Uterus (tissue), 3 donors: ENCODE measurements at regions not wholly inside any gene's neighbourhood (a gene's known extent, or its start where the extent isn't known, plus 50 kb on each side); places are given as distances from the start of the nearest gene placed in this dataset.

Experiments
- DNase-seq, 2 donors: peaks; one replicate each; pipeline ENCODE4 v3.0.0-alpha.2; 2019 to 2020
- H3K27ac ChIP-seq, 2 donors: fragments of 200-600 bp; sonication (generic); 1 replicate in 1 of 2; 2 replicates in 1 of 2; pipeline ENCODE4 v1.5.1; 2016 to 2018
- H3K27me3 ChIP-seq, 2 donors: fragments of 200-600 bp; sonication (generic); one replicate each; pipeline ENCODE4 v1.5.1; 2018 to 2019; ENCODE audit warnings: control low read depth in 1 of 2
- H3K36me3 ChIP-seq, 2 donors: fragments of 200-600 bp; sonication (generic); one replicate each; pipeline ENCODE4 v1.5.1; 2019; ENCODE audit warnings: control low read depth in 1 of 2
- H3K4me1 ChIP-seq, 2 donors: fragments of 200-600 bp; sonication (generic); one replicate each; pipeline ENCODE4 v1.5.1; 2018 to 2019; ENCODE audit warnings: control low read depth in 1 of 2
- H3K4me3 ChIP-seq, 2 donors: fragments of 200-600 bp; sonication (generic); 1 replicate in 1 of 2; 2 replicates in 1 of 2; pipeline ENCODE4 v1.5.1; 2018 to 2019; ENCODE audit warnings: mild to moderate bottlenecking in 1 of 2
- H3K9me3 ChIP-seq, 2 donors: fragments of 200-600 bp; sonication (generic); one replicate each; pipeline ENCODE4 v1.5.1; 2019; ENCODE audit warnings: control low read depth in 1 of 2
- CTCF ChIP-seq, 4 experiments: fragments of 200-600 bp in 2 of 4; fragments of 450-650 bp in 2 of 4; sonication (generic) in 2 of 4; IDR thresholded peaks; one replicate each; pipeline ENCODE4 v1.5.1; 2016 to 2019; ENCODE audit warnings: antibody characterized with exemption in 4 of 4, mild to moderate bottlenecking in 2 of 4, moderate library complexity in 1 of 4
- POLR2A ChIP-seq, 2 donors: fragments of 450-650 bp; IDR thresholded peaks; one replicate each; pipeline ENCODE4 v1.6.1; 2016; ENCODE audit warnings: antibody characterized with exemption in 2 of 2, mild to moderate bottlenecking in 1 of 2, moderate library complexity in 1 of 2
- intact Hi-C: fragments of 100-400 bp; cut with DNase I; formaldehyde crosslinking; loops from one replicate; pipeline ENCODE4 v1.15.1; 2023; ENCODE audit warnings: low total_unique reads
- donor health status: DM: yes; HTN: yes; CAD: no.

DNA sequence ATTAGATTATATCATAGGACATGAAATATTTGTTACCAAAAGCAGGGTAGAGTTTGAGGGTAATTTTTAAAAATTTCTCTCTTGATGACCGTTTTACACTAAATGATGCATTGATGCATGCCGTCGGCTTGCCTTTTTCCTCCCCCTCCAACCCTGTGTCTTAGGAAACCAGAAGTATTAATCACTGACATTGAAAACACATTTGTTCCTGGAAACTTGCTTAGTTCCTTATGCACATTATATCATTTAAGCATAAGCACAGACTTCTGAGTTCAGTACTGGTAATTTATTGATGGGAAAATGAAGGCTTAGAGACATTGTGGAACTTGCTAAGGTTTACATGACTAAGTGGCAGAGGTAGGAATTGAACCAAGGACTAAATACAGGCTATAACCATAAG lies 206.3 kb upstream of the SPHKAP start:
- intact Hi-C loops = no loop called here
- H3K27me3 ChIP-seq = no peaks in the 10 kb centered on the region
- H3K9me3 ChIP-seq = no peaks in the 10 kb centered on the region
- no peak overlapping the region for H3K27ac ChIP-seq
- H3K4me3 ChIP-seq = no peak overlapping the region
- no peak for TF ChIP-seq CTCF (IDR thresholded peaks at IDR 0.05)
- no peak for TF ChIP-seq POLR2A (IDR thresholded peaks at IDR 0.05)
- no peaks in the 10 kb centered on the region for H3K4me1 ChIP-seq
- no peaks in the 10 kb centered on the region for H3K36me3 ChIP-seq
- no peak for DNase-seq

DNA sequence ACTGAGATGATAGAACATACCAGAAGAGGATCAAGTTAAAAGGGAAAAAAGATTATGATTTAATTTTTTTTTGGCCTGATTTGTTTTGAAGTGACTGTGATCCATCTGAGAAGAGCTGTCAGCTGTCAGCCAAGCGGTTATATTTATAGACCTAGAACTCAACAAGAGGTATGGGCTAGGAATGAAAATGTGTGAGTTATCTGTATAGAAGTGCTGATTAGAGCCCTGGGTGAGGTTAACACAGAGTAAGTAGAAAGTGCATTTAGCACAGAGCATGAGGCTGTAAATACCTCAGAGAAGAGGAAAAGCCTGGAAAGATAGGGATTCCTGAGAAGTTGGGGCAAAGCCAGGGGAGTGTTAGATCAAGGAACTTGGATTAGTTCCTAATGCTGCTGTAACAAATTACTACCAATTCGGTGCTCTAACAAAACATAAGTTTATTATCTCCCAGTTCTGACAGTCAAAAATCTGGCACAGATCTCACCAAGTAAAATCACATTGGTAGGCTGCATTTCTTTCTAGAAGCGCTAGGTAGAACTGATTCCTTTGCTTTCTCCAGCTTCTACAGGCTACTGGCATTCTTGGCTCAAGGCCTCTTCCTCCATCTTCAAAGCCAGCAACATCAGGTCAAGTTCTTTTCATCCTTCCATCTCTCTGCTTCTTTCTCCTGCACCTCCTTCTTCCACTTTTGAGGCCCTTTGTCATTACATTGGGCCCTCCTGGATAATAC lies 197.4 kb upstream of the SPHKAP start:
- intact Hi-C loops = no loop called here
- no peak overlapping the region for H3K27ac ChIP-seq
- no peak for DNase-seq

GRCh38 chr2:228378233-228378632 lies 196.7 kb upstream of the SPHKAP start:
- Histone ChIP-seq H3K4me1 (no peaks in the 10 kb centered on the region), H3K9me3 (no peaks in the 10 kb centered on the region), H3K36me3 (no peaks in the 10 kb centered on the region), H3K27ac (no peak overlapping the region), H3K4me3 (no peak overlapping the region), H3K27me3 (no peaks in the 10 kb centered on the region)
- no peak for DNase-seq
- intact Hi-C loops = no loop called here
- no peak for TF ChIP-seq CTCF (IDR thresholded peaks at IDR 0.05)
- no peak for TF ChIP-seq POLR2A (IDR thresholded peaks at IDR 0.05)

More for the DNA sequence above, 197.4 kb upstream of the SPHKAP start:
- no peaks in the 10 kb centered on the region for H3K27me3 ChIP-seq
- H3K36me3 ChIP-seq = no peaks in the 10 kb centered on the region
- TF ChIP-seq POLR2A (IDR thresholded peaks at IDR 0.05) (no peak), CTCF (IDR thresholded peaks at IDR 0.05) (no peak)
- H3K4me3 ChIP-seq = no peak overlapping the region
- no peaks in the 10 kb centered on the region for H3K9me3 ChIP-seq
- H3K4me1 ChIP-seq = no peaks in the 10 kb centered on the region

DNA sequence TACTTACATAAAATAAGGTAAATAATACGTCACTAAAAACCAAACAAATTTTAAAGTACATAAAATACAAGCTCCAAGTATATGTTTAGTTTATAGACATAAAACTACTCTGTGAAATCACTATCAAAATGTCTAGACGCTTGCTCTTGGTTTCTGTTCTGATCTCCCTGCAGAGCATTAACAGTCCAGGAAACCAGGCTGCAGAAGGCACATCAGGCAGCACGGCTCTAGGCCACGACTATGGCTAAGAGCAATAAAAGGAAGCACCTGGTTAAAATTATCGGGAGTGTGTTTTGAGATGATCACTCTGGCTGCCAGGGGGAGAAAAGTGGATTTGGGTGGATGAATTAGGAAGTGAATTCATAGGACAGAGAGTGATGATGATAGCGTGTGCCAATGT lies 196.0 kb upstream of the SPHKAP start:
- Histone ChIP-seq H3K4me1 (no peaks in the 10 kb centered on the region), H3K36me3 (no peaks in the 10 kb centered on the region), H3K9me3 (no peaks in the 10 kb centered on the region), H3K4me3 (no peak overlapping the region), H3K27ac (no peak overlapping the region), H3K27me3 (no peaks in the 10 kb centered on the region)
- no peak for DNase-seq
- TF ChIP-seq POLR2A (IDR thresholded peaks at IDR 0.05) (no peak), CTCF (IDR thresholded peaks at IDR 0.05) (no peak)
- intact Hi-C loops = no loop called here

- DNase-seq = no peak
- Histone ChIP-seq H3K4me1 (no peaks in the 10 kb centered on the region), H3K27me3 (no peaks in the 10 kb centered on the region), H3K9me3 (no peaks in the 10 kb centered on the region), H3K4me3 (no peak overlapping the region), H3K36me3 (no peaks in the 10 kb centered on the region), H3K27ac (no peak overlapping the region)
- TF ChIP-seq CTCF (IDR thresholded peaks at IDR 0.05) (no peak), POLR2A (IDR thresholded peaks at IDR 0.05) (no peak)
- intact Hi-C loops = no loop called here
Measured at GRCh38 chr2:228374741-228375140, 193.3 kb upstream of the SPHKAP start.
